CD4-positive, alpha-beta T cell treated with Interleukin-4 for 1 hour (primary cell): ENCODE measurements at regions not wholly inside any gene's neighbourhood (a gene's known extent, or its start where the extent isn't known, plus 50 kb on each side); places are given as distances from the start of the nearest gene placed in this dataset.

Experiments
- DNase-seq, 2 donors: peaks; one replicate each; pipeline ENCODE4 v3.0.0-alpha.2; 2020 to 2022

- DNase-seq, result no peak
Measured at GRCh38 chr6:19781269-19781668, 55.9 kb upstream of the ID4 start.

GRCh38 chr6:19782588-19782987, 54.6 kb upstream of the ID4 start:
- no peak for DNase-seq
